GM11168 (cell line): ENCODE measurements at regions not wholly inside any gene's neighbourhood (a gene's known extent, or its start where the extent isn't known, plus 50 kb on each side); places are given as distances from the start of the nearest gene placed in this dataset.

Experiments used
- in situ Hi-C: fragments of 300-500 bp; cut with MboI; formaldehyde crosslinking; loops from one replicate; pipeline ENCODE4 v1.12.0; 2022; ENCODE audit warnings: low sequenced_read_pairs; ENCODE audit not compliant: unreplicated experiment

DNA sequence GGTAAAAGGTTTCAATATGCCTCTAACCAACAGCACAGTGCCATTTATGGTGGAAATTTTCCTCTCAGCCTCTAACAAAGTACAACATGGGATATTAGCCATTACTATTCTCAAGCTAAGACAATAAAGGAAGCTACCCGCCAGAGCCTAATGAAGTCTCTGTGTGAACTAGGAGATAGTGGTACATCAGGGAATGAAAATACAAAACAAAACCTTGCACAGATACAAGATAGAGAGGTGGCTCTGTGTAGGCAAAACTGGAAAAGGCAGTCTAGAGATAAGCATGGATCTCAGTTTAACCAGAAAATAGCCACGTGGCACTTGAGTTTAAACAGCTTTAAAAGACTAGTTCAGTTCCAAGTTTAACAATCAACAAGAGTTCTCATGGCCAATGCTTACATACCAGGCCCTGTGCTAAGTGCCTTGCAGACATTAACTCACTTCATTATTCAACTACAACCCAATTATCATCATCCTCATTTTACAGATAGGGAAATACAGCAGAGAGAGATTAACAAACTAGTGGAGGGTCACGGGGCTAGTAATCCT lies 279.3 kb downstream of the IGSF11 start:
- in situ Hi-C loops = no loop called here

DNA sequence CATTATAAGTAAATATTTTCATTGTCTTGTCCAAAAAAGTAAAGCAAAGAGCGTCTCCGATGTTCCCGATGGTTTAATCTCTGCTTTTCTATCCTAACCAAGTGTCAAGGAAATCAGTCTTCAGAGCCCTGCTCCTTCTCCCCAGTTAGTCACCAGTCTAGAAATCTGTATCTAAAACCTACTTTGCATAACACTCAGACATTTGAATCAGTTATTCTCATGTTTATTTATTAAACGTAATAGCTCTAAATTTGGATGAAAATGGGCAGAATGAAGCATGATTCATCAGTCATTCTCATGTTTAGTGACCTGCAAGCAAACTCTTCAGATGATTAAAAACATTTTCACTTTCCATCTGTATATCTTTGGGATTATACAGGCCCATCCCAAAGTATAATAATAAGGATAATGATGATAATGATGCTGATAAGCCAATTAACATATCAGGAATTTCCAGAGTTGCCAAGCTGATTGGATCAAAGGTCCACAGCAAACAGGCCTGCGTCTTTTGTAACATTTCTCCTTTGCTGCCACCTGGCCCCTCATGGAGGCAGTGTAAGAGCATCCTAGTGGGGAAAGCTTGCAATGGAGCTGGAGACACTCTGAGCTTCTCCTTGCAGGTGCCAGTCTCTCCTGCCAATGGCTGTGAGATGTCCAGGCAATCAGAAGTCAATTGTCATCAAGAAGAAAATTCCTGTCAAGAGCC lies 273.9 kb downstream of the IGSF11 start:
- in situ Hi-C loops = no loop called here

DNA sequence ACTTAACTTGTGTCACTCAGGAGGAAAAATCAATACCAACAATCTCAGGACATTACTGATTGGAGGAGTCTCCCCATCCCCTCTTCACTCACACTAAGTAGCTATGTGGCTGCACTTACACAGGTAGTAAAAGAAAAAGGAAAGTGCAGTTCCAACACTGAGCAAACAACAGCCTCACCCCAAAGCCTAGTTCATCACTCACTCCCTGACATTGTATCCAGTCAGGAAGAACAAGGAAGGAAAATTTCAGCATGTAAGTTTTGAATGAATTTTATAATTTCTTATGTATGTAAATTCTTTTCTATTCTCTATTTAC lies 273.4 kb downstream of the IGSF11 start:
- in situ Hi-C loops = no loop called here

DNA sequence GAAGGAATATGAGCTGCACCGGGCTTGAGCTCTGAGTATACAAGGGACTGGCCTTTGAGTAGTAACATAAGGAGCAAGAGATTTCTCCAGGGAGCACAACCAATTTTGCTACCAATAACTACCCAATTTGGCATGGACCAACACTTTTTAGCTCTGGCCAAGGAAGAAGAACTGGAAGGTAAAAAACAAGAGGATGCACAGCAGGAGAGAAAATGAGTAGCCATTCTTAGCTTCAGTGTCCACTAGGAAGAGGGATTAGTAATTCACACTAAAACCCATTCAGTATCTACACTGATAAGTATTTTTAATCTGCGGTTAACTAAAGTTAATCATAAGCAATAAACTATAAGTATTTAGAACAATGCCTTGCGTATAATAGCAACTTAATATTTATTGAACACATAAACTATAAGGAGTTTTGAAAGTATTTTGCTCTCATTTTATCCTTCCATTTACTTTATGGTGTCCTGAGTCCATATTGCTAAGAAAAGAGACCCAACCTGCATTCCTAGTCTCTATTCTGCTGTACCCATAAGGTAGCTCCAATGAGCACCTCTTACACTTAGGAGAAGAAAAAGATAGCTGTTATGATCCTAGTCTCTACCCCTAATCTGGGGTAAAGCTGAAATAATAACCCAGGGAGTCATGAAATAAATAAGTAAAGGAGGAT lies 268.9 kb downstream of the IGSF11 start:
- in situ Hi-C loops = no loop called here

DNA sequence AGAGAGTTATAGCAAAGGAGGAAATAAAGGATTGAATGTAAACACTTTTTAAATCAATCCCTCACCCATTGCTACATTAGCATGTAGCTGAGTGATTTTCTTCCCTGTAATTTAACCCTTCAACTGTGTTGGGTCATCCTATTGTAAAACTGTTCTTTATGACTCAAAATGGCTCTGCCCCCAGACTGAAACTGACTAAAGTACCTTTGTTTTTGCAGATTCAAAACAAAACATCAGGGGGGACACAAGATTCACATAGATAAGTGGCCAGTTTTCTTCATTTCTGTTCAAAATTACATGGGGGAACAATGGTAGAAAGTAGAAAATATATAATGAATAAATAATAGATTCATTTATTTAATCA lies 268.4 kb downstream of the IGSF11 start:
- in situ Hi-C loops = no loop called here

DNA sequence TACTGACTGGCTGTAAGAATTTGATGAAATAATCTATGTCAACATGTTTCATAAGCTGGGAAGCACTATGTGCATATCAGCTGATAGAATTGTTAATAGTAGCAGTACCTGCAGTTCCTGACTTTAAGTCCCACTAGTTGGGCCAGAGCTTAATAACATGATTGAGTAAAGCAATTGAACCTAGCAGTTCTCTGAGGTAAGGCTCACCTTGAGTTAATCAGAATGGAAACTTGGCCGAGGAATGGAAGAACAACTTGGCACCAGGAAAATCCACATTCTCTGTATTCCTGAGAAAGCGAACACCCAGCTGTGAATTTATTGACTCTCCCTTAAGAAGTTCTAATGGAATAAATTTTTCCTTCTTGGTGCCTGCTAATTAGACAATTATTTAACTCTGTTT lies 262.6 kb downstream of the IGSF11 start:
- in situ Hi-C loops = no loop called here

DNA sequence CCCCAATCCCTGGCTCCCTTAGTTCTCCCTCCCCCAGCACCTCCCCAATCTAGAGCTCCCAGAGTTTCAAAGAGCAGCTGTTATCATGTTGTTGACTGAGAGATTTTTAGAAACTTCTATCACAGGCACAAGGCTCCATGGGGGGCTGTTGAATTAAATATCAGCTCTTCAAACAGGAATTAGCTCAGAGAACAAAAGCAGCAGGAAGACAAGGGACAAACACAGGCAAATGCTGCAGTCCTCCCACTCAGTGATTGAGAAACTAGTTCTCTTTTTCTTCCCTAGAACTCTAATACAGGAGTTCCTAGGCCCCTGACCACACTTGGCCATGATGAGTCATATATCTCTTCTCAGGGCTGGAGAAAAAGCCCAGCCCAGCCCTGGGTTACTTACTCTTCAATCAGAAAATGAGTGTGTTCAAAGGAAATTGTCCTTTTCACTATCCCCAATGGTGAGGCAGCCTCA lies 262.1 kb downstream of the IGSF11 start:
- in situ Hi-C loops = no loop called here

DNA sequence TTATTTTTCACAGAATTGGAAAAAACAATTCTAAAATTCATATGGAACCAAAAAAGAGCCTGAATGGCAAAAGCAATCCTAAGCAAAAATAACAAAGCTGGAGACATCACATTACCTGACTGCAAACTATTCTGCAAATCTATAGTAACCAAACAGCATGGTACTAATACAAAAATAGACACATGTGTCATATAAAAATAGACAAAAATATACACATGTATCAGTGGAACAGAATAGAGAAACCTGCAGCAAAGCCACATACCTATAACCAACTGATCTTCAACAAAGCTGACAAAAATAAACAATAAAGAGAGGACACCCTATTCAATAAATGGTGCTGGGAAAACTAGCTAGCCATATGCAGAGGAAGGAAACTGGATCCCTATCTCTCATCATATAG lies 259.6 kb downstream of the IGSF11 start:
- in situ Hi-C loops = no loop called here

DNA sequence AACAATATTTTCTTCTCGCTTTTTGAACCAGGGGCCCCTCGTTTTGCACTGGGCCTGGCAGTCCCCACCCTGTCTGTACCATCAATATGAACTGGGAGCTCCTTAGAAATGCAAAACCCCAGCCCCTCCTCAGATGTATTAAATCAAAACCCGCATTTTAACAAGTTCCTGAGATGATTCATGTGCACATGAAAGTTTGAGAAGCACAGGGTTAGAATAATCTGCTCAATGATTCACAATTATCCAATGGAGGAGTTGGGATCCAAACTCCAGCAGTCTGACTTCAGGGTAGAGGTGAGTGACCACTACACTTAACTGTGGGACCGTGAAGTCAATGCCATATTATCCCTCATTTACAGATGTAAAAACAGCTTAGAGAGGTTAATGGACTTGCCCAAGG lies 256.4 kb downstream of the IGSF11 start:
- in situ Hi-C loops = no loop called here

DNA sequence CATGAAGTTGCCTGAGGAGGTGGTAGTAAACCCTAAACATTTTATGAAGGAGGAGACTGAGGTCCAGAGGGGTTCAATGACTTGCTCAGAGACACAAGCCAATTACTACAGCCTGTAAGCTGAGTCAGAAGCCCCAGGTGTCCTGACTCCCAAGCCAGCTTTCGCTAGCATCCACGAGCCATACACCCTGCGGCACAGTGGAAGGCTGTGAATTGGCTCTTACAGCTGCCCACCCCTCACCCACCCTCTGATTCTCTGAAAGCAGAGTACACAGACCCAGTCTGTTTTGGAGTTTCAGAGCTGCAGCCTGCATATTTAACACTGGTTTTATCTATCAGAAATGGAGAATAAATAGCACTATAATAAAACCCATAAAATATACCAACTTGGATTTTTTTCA lies 253.4 kb downstream of the IGSF11 start:
- in situ Hi-C loops = no loop called here

DNA sequence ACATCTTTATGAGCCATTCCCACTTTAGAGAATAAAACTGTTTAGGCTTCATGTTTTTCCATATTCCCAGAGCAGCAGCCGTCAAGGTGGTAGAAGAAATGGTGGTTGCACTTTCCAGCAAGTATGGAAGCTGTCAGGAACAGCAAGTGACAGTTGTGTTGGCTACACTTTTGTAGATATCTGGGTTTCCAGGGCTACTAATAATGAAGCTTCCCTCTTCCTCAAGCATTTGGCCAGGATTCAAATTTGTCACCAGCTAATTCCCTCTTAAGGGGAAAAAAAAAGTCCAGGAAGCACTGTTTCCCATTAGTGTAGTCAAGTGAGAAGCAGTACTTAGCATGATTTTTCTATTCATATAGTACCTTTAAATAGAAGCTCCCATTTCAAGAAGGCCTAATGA lies 252.8 kb downstream of the IGSF11 start:
- in situ Hi-C loops = no loop called here

DNA sequence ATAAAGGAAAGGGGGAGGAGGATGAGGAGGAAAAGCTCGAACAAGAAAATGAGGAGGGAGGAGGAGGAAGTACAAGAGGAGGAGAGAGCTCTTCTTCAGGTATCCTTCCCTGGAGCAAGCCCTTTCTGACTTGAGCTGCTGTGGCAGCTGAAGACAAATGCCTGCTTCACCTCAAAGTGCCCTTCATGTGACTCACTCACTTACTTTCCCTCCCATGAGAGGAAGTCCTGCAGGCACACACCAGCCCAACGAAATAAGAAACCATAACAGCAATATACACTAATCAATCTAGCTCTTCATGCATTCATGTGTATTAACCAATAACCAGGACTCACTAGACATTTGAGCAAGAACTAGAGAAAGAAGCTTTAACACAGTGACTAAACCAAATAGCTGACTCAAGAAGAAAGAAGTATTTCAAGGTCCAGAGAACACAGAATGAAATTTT lies 251.9 kb downstream of the IGSF11 start:
- in situ Hi-C loops = no loop called here

DNA sequence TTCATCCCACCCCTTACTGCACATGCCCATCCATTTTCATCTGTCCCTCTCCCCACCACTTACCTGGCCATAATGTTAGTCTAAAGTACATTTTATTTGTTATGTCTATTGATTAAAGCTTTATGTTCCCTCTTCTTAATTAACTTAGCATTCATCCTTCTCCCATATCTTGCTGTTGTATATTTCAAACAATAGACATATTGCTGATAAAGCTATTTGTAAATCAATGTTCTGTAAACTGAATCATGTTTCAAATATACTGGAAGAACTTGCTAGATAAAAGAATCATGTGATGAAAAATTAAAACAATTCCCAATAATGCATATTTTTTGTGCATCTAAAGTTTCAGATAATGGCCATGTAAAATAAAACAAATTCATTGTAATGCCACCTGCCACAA lies 249.2 kb downstream of the IGSF11 start:
- in situ Hi-C loops = no loop called here

DNA sequence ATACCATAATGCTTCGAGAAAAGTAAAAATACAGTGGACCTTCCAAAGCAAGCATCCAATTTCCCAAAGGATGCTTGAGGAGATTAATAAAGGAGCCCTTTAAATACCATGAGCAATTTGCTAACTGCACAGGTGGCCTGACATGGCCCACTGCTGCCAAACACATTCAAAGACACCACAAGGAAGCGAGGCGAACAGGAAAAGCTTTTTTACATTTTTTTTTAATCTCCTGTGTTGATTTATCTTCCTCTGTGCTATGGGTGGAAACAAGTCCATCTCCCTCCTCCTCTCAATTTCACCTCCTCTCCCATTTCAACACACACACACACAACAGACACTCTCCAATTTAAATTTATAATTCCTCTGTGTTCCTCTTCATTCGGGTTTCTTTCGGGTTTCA lies 243.4 kb downstream of the IGSF11 start:
- in situ Hi-C loops = no loop called here

DNA sequence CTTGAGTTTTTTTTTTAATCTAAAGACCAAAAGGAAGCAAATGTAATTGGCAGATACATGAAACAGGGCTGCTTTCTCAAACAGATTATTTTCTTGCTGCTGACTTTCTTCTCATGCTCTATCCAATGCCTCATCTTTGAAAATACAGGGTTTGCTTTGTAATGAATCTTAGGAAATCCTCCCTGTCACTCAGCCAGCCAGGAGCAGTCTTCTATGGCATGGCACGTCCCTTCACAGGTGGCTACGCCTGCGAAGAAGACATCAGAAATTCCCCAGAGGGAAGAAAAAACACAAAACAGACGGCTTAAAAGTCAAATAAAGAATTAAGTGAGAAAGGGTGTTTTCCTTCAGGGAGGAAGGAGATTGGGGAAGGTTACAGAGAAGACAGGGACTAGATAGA lies 242.5 kb downstream of the IGSF11 start:
- in situ Hi-C loops = no loop called here

DNA sequence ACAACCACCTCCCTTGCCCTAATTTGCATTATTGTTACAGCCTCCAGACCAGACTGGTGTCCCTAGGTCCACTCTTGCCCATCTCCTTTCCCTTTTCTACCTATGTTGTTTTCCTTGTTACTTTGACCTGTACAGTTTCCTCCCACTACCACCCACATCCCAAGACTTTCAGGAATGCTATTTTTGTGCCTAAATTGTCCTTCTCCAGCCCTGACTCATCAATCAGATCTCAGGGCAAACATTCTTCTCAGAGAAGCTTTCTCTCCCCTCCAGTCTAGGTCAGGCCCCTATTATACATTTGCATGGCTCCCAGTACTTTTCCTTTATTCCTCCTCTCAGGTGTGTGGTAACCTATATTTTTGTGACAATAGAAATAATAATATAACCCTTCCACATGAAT lies 241.5 kb downstream of the IGSF11 start:
- in situ Hi-C loops = no loop called here

DNA sequence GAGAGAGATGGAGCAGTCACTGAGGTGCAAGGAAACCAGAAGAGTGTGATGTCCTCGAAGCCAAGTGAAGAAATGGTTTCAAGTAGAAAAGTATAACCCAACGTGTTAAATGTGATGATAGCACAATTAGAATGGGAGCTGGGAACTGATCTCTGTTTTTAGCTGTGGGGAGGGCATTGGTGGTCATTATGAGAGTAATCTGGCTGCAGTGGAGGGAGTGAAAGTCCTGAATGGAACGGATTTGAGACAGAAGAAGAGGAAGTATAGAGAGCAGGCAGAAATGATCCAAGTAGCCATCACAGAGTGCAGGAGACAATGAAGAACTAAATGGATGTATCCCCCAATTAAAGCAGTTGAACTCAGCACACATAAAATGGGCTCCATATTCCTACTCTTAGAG lies 235.3 kb downstream of the IGSF11 start:
- in situ Hi-C loops = no loop called here

DNA sequence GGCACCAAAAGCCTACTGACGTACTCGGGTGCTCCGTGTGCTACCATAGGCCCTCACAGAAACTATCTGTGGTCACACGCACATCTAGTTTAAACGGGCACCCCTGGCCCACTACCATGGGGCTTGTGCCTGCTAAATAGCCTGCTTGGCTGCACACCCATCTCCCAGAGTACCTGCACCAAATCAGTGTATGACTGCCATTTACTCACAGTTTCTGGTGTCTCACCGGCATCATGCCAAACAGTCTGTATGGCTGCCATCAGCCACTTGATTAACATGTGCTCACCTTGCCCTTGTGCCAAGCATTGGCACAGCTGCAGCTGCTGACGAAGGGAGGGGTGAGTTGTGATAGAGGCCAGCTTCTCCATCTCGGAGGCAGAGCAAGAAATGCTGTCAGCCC lies 232.7 kb downstream of the IGSF11 start:
- in situ Hi-C loops = no loop called here

DNA sequence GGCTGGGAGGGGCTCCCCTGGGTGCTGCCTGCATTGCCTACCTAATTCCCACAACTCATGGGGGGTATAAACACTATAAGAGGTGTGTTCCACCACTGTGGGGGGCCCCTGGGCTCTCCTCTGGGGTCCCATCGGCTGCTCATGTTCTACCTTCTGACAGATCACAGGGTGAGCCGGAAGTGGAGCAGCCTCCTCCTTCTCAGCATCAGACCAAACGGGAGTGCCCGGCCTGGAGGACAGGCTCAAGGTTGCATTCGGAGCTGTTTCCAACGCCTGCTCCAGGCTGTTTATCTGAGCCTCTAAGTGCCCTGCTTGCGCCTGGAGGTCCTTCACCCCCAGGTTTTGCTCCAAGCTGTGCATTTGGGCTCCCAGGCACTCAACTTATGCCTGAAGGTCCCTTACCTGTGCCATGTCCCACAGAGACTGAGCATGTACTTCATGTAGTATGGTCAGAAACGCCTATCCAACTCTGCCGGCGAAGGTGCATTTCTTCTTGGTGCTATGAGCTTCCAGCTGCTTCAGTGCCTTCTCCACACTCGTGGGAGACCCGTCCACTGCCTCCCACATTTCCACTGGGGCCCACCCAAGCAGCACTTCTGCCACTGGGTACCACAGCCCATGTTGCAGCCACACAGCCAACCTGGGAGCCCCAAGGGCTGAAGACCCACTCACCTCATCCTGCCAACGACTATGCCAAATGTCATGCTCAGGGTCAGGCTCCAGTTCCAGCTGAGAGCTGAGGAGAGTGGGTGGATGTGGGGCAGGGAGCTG lies 232.1 kb downstream of the IGSF11 start:
- in situ Hi-C loops = no loop called here

DNA sequence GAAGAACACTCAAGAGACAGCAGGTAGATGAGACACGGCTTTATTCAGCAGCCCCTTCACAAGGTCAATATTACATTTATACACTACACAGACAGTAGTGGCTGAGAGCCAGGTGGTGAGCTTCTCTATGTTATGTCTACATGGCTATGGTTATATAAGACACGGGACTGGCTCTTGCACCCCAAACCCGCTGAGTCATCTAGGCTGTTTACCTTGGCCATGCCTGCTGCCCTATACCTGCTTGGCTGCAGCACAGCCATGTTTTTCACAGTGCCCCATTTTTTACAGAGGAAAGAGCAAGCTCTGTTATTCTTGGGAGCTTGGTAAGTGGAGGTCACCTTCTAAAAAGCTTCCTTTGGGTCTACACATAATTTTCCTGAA lies 231.6 kb downstream of the IGSF11 start:
- in situ Hi-C loops = no loop called here

DNA sequence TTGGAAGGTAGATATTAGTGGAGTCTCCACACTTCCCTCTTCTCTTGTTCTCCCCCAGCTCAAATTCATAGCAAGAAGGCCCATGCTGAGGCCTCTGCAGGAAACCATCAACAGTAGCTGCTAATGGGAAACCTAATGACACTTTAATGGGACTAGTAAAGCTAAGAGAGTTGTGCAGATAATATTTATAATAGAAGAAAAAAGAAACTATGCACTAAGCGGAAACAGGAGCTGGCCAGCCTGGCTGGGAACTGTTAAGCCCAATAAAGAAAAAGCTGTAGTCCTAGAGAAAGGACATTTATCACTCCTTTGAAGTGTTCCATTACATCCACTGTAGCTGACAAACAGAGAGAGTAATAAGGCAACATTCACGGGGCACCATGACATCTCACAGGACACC lies 229.6 kb downstream of the IGSF11 start:
- in situ Hi-C loops = no loop called here
